HepG2 (cell line): ENCODE measurements at regions not wholly inside any gene's neighbourhood (a gene's known extent, or its start where the extent isn't known, plus 50 kb on each side); places are given as distances from the start of the nearest gene placed in this dataset.

Experiments used
- HOXA3 ChIP-seq: sonication (generic); formaldehyde crosslinking; IDR thresholded peaks from 2 replicates; pipeline ENCODE4 v1.5.0; 2020; ENCODE audit warnings: missing genetic modification reagents
- KMT2A ChIP-seq: sonication (generic); formaldehyde crosslinking; IDR thresholded peaks from 2 replicates; pipeline ENCODE4 v1.4.0; 2020; ENCODE audit warnings: missing genetic modification reagents
- NCOA1 ChIP-seq: sonication (generic); formaldehyde crosslinking; IDR thresholded peaks from 2 replicates; pipeline ENCODE4 v1.9.0; 2021; ENCODE audit warnings: missing genetic modification reagents
- NFIB ChIP-seq: sonication (generic); formaldehyde crosslinking; IDR thresholded peaks from 2 replicates; pipeline ENCODE4 v1.9.0; 2021; ENCODE audit warnings: missing genetic modification reagents, mild to moderate bottlenecking, borderline replicate concordance
- POLR2G ChIP-seq: fragments of 200-400 bp; formaldehyde crosslinking; IDR thresholded peaks from 2 replicates; pipeline ENCODE4 v1.6.1; 2018; ENCODE audit warnings: mild to moderate bottlenecking, low read depth, low read length, moderate library complexity
- SALL1 ChIP-seq: sonication (generic); formaldehyde crosslinking; IDR thresholded peaks from 2 replicates; pipeline ENCODE4 v1.8.0; 2022; ENCODE audit warnings: mild to moderate bottlenecking, missing genetic modification reagents
- TCF7 ChIP-seq: sonication (generic); IDR thresholded peaks from 2 replicates; pipeline ENCODE4 v1.6.1; 2016; ENCODE audit warnings: antibody characterized with exemption, low read depth
- TFAP4 ChIP-seq: sonication (generic); IDR thresholded peaks from 2 replicates; pipeline ENCODE4 v1.6.1; 2016; ENCODE audit warnings: low read depth, borderline replicate concordance
- ZNF121 ChIP-seq: sonication (generic); formaldehyde crosslinking; IDR thresholded peaks from 2 replicates; pipeline ENCODE4 v1.5.0; 2020; ENCODE audit warnings: mild to moderate bottlenecking, missing genetic modification reagents
- ZNF644 ChIP-seq: IDR thresholded peaks from 2 replicates; pipeline ENCODE4 v1.6.1; 2016; ENCODE audit warnings: low read depth
- TF ChIP-seq, protein P1 (sequence below): fragments of 450-650 bp; IDR thresholded peaks from 2 replicates; pipeline ENCODE4 v1.6.1; 2016
- TF ChIP-seq, protein P2 (sequence below), 2 experiments: sonication (generic) in 1 of 2; formaldehyde crosslinking in 1 of 2; IDR thresholded peaks; 2 replicates each; pipeline versions ENCODE4 v1.4.0 to v1.6.1; 2018 to 2020; ENCODE audit warnings: missing genetic modification reagents in 2 of 2, borderline replicate concordance in 1 of 2, low read depth in 1 of 2, mild to moderate bottlenecking in 1 of 2, missing biosample characterization in 1 of 2
- TF ChIP-seq, protein P3 (sequence below): sonication (generic); formaldehyde crosslinking; IDR thresholded peaks from 2 replicates; pipeline ENCODE4 v1.5.0; 2020; ENCODE audit warnings: mild to moderate bottlenecking, missing genetic modification reagents, borderline replicate concordance
- TF ChIP-seq, protein P4 (sequence below): IDR thresholded peaks from 2 replicates; pipeline ENCODE4 v1.6.1; 2012; ENCODE audit warnings: inconsistent platforms
- TF ChIP-seq, protein P5 (sequence below): sonication (generic); formaldehyde crosslinking; IDR thresholded peaks from 2 replicates; pipeline ENCODE4 v1.9.0; 2022; ENCODE audit warnings: missing genetic modification reagents, mild to moderate bottlenecking, borderline replicate concordance
- TF ChIP-seq, protein P6 (sequence below): sonication (generic); formaldehyde crosslinking; IDR thresholded peaks from 2 replicates; pipeline ENCODE4 v1.4.0; 2020; ENCODE audit warnings: missing genetic modification reagents, borderline replicate concordance

DNA sequence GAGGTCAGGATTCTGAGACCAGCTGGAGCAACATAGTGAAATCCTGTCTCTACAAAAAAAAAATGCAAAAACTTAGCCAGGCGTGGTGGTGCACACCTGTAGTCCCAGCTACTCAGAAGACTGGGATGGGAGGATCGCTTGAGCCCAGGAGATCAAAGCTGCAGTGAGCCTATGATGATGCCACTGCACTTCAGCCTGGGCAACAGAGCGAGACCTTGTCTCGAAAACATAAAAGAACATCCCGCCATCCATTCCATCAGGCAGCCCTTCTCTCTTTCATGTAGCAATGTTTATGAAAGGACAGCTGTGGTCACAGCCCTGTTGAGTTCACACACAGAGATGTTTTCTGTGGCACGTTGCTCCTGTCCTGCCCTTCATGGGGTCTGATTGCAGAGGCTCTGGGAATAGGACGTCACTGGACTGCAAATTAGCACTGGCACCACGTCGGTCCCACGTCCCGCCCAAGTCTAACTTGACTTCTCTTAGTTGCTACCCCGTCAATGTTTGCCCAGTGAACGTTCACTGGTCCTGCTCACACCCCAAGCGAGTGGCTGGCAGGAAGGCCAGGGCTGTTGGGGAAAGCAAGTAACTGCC, 64.5 kb upstream of the MYL10 start (continued):
- TF ChIP-seq, protein P1, sequence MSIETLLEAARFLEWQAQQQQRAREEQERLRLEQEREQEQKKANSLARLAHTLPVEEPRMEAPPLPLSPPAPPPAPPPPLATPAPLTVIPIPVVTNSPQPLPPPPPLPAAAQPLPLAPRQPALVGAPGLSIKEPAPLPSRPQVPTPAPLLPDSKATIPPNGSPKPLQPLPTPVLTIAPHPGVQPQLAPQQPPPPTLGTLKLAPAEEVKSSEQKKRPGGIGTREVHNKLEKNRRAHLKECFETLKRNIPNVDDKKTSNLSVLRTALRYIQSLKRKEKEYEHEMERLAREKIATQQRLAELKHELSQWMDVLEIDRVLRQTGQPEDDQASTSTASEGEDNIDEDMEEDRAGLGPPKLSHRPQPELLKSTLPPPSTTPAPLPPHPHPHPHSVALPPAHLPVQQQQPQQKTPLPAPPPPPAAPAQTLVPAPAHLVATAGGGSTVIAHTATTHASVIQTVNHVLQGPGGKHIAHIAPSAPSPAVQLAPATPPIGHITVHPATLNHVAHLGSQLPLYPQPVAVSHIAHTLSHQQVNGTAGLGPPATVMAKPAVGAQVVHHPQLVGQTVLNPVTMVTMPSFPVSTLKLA, result peak; percentile 33; the same call in 1 of the 2 replicates
- TF ChIP-seq, protein P2, sequence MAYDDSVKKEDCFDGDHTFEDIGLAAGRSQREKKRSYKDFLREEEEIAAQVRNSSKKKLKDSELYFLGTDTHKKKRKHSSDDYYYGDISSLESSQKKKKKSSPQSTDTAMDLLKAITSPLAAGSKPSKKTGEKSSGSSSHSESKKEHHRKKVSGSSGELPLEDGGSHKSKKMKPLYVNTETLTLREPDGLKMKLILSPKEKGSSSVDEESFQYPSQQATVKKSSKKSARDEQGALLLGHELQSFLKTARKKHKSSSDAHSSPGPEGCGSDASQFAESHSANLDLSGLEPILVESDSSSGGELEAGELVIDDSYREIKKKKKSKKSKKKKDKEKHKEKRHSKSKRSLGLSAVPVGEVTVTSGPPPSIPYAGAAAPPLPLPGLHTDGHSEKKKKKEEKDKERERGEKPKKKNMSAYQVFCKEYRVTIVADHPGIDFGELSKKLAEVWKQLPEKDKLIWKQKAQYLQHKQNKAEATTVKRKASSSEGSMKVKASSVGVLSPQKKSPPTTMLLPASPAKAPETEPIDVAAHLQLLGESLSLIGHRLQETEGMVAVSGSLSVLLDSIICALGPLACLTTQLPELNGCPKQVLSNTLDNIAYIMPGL (CRISPR knock-in tag; IDR thresholded peaks at IDR 0.05; ENCODE audit: borderline replicate concordance in 1 of 2, low read depth in 1 of 2), result peak in 1 of 2 experiments; percentile 33; a peak in 1 of 4 replicates
- TF ChIP-seq, protein P3, sequence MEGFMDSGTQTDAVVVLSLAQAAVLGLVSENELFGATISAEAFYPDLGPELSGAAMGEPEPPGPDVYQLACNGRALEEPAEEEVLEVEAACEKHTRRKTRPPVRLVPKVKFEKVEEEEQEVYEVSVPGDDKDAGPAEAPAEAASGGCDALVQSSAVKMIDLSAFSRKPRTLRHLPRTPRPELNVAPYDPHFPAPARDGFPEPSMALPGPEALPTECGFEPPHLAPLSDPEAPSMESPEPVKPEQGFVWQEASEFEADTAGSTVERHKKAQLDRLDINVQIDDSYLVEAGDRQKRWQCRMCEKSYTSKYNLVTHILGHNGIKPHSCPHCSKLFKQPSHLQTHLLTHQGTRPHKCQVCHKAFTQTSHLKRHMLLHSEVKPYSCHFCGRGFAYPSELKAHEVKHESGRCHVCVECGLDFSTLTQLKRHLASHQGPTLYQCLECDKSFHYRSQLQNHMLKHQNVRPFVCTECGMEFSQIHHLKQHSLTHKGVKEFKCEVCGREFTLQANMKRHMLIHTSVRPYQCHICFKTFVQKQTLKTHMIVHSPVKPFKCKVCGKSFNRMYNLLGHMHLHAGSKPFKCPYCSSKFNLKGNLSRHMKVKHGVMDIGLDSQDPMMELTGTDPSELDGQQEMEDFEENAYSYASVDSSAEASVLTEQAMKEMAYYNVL (CRISPR knock-in tag), result peak; percentile 35; the same call in 1 of the 2 replicates
- TF ChIP-seq TFAP4, result peak; percentile 88
- TF ChIP-seq SALL1 (CRISPR knock-in tag), result peak; percentile 49
- peak; percentile 91 for TF ChIP-seq TCF7
- TF ChIP-seq HOXA3 (CRISPR knock-in tag), result peak; percentile 44; the same call in 1 of the 2 replicates
- TF ChIP-seq, protein P4, sequence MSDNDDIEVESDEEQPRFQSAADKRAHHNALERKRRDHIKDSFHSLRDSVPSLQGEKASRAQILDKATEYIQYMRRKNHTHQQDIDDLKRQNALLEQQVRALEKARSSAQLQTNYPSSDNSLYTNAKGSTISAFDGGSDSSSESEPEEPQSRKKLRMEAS, result 0 out of 2 replicates have a peak, but pooled peaks have one; percentile 18
- peak; percentile 97 for TF ChIP-seq ZNF121
- TF ChIP-seq NFIB (CRISPR knock-in tag), result no peak
- TF ChIP-seq ZNF644 (CRISPR knock-in tag), result peak; percentile 23; the same call in 1 of the 2 replicates
- no peak for TF ChIP-seq KMT2A
- TF ChIP-seq, protein P5, sequence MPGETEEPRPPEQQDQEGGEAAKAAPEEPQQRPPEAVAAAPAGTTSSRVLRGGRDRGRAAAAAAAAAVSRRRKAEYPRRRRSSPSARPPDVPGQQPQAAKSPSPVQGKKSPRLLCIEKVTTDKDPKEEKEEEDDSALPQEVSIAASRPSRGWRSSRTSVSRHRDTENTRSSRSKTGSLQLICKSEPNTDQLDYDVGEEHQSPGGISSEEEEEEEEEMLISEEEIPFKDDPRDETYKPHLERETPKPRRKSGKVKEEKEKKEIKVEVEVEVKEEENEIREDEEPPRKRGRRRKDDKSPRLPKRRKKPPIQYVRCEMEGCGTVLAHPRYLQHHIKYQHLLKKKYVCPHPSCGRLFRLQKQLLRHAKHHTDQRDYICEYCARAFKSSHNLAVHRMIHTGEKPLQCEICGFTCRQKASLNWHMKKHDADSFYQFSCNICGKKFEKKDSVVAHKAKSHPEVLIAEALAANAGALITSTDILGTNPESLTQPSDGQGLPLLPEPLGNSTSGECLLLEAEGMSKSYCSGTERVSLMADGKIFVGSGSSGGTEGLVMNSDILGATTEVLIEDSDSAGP (CRISPR knock-in tag), result 0 out of 2 replicates have a peak, but pooled peaks have one; percentile 30
- 0 out of 2 replicates have a peak, but pooled peaks have one; percentile 31 for TF ChIP-seq POLR2G
- TF ChIP-seq NCOA1, result no peak
- TF ChIP-seq, protein P6, sequence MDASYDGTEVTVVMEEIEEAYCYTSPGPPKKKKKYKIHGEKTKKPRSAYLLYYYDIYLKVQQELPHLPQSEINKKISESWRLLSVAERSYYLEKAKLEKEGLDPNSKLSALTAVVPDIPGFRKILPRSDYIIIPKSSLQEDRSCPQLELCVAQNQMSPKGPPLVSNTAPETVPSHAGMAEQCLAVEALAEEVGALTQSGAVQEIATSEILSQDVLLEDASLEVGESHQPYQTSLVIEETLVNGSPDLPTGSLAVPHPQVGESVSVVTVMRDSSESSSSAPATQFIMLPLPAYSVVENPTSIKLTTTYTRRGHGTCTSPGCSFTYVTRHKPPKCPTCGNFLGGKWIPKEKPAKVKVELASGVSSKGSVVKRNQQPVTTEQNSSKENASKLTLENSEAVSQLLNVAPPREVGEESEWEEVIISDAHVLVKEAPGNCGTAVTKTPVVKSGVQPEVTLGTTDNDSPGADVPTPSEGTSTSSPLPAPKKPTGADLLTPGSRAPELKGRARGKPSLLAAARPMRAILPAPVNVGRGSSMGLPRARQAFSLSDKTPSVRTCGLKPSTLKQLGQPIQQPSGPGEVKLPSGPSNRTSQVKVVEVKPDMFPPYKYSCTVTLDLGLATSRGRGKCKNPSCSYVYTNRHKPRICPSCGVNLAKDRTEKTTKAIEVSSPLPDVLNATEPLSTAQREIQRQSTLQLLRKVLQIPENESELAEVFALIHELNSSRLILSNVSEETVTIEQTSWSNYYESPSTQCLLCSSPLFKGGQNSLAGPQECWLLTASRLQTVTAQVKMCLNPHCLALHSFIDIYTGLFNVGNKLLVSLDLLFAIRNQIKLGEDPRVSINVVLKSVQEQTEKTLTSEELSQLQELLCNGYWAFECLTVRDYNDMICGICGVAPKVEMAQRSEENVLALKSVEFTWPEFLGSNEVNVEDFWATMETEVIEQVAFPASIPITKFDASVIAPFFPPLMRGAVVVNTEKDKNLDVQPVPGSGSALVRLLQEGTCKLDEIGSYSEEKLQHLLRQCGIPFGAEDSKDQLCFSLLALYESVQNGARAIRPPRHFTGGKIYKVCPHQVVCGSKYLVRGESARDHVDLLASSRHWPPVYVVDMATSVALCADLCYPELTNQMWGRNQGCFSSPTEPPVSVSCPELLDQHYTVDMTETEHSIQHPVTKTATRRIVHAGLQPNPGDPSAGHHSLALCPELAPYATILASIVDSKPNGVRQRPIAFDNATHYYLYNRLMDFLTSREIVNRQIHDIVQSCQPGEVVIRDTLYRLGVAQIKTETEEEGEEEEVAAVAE (CRISPR knock-in tag), result no peak
